AG09309 (cell line): ENCODE measurements at regions not wholly inside any gene's neighbourhood (a gene's known extent, or its start where the extent isn't known, plus 50 kb on each side); places are given as distances from the start of the nearest gene placed in this dataset.

Experiments used
- DNase-seq: peaks from one replicate; pipeline ENCODE4 v3.0.0-alpha.2; 2010; ENCODE audit warnings: low read depth
- H3K4me3 ChIP-seq: 2 replicates; pipeline ENCODE4 v1.5.1; 2011; ENCODE audit warnings: mild to moderate bottlenecking, low read depth, low read length, moderate library complexity; ENCODE audit not compliant: control insufficient read depth
- TF ChIP-seq, protein P1 (sequence below): IDR thresholded peaks from 2 replicates; pipeline ENCODE4 v1.5.1; 2011; ENCODE audit warnings: mild to moderate bottlenecking, low read depth, low read length, inconsistent platforms; ENCODE audit not compliant: insufficient read depth, control insufficient read depth; ENCODE audit errors: missing control alignments

DNA sequence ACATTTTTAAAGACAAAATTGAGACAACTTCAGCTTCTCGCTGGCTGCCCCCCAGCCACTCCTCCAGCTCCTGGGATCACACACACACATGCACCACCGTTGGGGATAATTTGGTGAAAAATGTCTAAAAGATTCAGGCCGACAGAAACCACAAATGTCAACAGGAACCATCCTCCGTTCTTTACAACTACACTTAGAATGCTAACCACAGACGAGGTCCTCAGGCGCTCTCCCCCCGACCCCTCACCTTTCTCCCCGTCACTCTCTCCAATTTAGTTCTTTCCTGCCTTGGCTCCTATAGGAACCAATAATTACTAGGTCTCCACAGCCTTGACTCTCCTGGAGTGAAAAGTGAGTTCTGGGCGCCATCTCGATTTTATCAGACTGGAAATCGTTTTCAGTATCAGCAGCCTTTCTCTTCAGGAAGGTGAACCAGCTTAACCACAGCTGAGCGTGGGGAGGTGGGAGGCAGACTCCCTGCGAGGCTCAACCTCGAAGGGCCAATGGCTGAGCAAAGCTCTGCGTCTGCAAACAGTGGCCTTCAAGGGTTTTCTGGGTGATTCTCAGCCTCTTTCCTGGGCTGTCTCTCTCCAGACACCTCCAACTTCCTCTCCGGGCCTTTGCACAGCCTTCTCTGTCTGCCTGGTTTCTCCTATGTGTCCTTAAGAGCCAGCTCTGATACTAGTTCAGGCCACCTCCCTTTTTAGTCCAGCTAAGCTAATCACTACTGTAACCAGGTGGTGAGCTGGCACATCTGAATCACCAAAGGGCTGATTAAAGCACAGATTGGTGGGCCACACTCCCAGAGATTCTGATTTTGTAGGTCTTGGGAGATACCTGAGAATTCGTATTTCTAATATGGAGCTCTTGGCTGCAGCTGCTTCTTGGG is 115.7 kb upstream of the COPS8 start:
- TF ChIP-seq, protein P1, sequence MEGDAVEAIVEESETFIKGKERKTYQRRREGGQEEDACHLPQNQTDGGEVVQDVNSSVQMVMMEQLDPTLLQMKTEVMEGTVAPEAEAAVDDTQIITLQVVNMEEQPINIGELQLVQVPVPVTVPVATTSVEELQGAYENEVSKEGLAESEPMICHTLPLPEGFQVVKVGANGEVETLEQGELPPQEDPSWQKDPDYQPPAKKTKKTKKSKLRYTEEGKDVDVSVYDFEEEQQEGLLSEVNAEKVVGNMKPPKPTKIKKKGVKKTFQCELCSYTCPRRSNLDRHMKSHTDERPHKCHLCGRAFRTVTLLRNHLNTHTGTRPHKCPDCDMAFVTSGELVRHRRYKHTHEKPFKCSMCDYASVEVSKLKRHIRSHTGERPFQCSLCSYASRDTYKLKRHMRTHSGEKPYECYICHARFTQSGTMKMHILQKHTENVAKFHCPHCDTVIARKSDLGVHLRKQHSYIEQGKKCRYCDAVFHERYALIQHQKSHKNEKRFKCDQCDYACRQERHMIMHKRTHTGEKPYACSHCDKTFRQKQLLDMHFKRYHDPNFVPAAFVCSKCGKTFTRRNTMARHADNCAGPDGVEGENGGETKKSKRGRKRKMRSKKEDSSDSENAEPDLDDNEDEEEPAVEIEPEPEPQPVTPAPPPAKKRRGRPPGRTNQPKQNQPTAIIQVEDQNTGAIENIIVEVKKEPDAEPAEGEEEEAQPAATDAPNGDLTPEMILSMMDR: no peak
- DNase-seq: no peak
- H3K4me3 ChIP-seq: no peak overlapping the region

DNA sequence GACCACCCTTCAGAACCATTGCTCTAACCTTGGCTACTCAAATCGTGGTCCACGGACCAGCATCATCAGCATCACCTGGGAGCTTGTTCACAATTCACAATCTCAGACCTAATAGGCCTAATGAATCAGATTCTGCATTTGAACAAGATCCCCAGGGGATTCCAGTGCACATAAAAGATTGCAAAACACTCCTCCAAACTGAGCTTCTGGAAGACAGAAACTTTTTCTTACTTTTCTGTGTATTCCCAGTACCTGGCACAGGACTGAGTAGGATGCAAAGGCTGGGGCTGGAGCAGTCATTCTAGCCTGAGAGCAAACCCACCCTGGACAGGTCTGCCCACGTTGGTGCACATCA is 115.1 kb upstream of the COPS8 start:
- TF ChIP-seq, protein P1: no peak
- no peak for DNase-seq
- H3K4me3 ChIP-seq: no peak overlapping the region

DNA sequence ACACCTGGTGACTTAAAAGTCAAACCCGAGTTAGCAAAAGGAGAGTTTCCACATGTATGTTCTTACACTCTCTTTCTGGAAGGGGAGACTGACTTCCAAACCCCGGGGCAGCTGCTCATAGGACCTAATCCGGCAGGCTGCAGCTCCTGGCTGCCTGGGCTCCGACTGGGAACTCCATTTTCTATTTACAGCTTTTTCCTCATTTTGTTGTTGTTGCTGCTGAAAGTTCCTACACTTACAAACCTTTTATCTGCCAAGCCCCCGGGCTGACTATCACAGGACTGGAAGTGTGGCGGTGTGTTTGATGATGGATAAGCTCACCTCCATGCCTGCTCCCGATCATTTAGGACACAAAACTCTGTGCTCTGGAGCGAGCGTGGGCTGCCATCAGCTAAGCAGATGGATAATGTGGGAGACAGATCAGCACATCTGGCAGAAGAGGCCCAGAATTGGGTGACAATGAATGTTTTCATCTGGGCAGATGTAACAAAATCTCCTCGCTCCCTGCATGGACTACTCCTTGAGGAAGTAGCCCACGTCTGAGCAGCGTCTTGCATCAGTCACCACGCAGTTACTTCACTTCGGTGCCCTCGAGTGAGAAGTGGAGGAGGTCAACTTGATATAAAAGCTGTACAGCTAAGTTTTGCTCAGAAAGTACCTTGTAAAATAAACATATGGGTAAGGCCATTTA is 114.4 kb upstream of the COPS8 start:
- no peak for DNase-seq
- TF ChIP-seq, protein P1: no peak

DNA sequence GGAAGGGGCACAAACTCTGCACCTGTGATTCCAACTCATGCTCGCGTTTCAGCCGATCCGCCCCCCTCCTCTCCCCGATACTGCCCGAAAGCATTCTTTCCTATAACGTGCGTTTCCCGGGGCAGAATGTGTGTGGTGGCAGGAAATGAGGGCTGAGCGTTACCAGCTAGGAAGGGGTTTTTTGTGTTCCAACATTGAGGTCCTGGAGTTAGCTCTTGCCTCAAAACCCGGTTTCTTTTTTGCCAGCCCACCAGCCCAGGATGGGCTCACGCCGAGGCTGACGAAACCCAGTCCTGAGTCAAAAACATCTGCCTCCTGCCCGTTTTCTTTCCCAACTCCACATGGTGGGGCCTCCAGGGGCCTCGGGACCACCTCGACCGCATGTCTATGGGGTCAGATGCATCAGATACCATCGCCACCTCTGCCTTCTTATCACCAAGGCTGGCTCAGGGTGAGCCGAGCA is 113.7 kb upstream of the COPS8 start:
- no peak for DNase-seq
- TF ChIP-seq, protein P1: no peak
- H3K4me3 ChIP-seq: no peak overlapping the region

More for the DNA sequence above, 114.4 kb upstream of the COPS8 start:
- no peak overlapping the region for H3K4me3 ChIP-seq

DNA sequence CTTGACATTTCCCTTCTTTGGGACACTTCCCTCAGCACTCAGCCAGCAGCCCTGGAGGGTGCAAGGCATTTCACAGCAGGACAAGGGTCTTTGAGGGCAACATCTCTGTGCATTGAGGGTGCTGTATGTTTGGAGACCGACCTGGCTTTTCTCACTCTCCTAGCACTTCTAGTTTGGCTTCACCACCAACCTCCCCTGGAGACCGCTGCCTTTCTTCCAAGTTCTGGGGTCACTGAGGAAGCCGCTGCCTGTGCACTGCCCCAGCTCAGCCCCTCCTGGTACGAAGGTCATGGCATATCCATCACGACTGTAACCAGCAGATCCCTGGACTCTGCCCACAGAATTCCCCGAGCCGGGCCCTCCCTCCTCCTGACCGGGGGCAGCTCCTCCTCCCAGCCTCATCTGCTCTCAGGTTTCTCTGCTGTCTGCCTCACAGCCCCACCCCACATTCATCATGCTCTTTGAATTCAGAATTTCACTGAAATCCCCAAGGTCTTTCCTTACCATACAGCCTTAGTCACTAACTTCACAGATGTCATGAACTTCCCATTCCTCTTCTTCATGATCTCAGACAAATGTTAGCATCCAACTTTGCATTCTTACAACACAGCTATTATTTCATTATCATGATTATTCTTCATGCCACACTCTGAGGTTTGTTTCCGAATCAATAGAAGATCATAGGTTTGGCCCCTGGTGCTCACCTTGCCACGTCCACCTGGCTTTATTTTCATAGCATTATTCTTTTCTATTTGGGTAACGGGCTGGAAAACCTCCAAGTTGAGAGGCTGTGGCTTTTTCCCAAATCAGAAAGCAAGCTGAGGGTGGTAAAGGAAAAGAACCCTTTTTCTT is 113.0 kb upstream of the COPS8 start:
- H3K4me3 ChIP-seq: no peak overlapping the region
- TF ChIP-seq, protein P1: no peak
- DNase-seq: peak; percentile 14

DNA sequence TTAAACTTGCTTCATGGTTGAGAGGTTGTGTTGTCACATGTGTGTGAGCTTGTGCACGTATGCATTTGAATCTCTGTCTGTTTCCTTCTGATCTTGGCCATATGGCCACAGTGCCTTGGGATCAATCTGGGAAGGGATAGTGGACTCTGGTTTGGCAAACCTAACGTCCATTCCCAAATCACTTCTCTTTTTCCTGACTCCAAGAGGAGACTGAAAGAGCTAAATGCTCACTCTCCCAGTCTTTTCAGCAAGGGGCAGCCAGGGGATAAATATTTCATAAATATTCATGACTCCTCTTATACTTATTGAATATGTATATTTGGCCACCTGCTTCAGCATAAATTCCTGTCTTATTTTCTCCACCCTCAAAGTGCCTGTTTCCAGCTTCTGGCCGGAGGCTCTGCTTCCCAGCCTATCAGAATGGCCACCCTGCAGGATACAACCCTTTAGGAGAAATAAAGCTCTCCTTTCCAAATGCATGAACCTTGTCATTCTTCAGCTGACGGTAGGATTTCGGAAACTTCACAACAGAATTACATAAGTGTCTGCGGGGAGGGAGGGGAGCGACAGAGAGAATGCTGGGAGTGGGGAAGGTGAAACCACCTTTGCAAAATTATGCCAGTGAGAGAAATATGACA is 112.2 kb upstream of the COPS8 start:
- TF ChIP-seq, protein P1: no peak

More for the DNA sequence above, 112.2 kb upstream of the COPS8 start:
- H3K4me3 ChIP-seq: no peak overlapping the region
- no peak for DNase-seq
